ENCODE measurements at regions not wholly inside any gene's neighbourhood (a gene's known extent, or its start where the extent isn't known, plus 50 kb on each side); places are given as distances from the start of the nearest gene placed in this dataset.

- Mint-ChIP-seq H3K27me3 (no peaks in the 10 kb centered on the region), H3K4me1 (no peaks in the 10 kb centered on the region), H3K4me3 (no peak overlapping the region), H3K9me3 (no peaks in the 10 kb centered on the region), H3K27ac (no peak overlapping the region)
- no peak for DNase-seq
- no peak for ATAC-seq
Measured at GRCh38 chr12:77406219-77406905, 341.0 kb upstream of the E2F7 start.

GRCh38 chr12:77402716-77403115 lies 337.3 kb upstream of the E2F7 start:
- no peaks in the 10 kb centered on the region for H3K27me3 Mint-ChIP-seq
- no peak overlapping the region for H3K27ac Mint-ChIP-seq
- ATAC-seq (no peak), DNase-seq (no peak)
- no peaks in the 10 kb centered on the region for H3K9me3 Mint-ChIP-seq
- no peaks in the 10 kb centered on the region for H3K4me1 Mint-ChIP-seq
- no peak overlapping the region for H3K4me3 Mint-ChIP-seq

DNA sequence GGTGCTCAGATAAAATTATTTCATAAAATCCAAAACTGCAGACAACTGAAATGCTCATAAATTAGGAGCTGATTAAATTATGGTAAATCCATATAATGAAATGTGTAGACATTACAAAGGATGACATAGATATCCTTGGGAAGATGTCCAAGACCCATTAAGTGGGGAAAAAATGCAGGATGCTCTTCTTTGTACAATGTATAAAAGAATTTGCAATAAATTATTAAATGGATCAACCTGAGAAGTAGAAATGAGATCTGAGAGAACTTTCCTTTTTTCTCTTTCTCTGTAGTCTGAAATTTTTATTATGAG lies 336.4 kb upstream of the E2F7 start:
- DNase-seq = no peak
- no peaks in the 10 kb centered on the region for H3K4me1 Mint-ChIP-seq
- no peak overlapping the region for H3K4me3 Mint-ChIP-seq
- no peak overlapping the region for H3K27ac Mint-ChIP-seq
- no peaks in the 10 kb centered on the region for H3K27me3 Mint-ChIP-seq
- no peak for ATAC-seq
- peaks cover 0 to 2% of the 10 kb centered on the region in 2 donors for H3K9me3 Mint-ChIP-seq

DNA sequence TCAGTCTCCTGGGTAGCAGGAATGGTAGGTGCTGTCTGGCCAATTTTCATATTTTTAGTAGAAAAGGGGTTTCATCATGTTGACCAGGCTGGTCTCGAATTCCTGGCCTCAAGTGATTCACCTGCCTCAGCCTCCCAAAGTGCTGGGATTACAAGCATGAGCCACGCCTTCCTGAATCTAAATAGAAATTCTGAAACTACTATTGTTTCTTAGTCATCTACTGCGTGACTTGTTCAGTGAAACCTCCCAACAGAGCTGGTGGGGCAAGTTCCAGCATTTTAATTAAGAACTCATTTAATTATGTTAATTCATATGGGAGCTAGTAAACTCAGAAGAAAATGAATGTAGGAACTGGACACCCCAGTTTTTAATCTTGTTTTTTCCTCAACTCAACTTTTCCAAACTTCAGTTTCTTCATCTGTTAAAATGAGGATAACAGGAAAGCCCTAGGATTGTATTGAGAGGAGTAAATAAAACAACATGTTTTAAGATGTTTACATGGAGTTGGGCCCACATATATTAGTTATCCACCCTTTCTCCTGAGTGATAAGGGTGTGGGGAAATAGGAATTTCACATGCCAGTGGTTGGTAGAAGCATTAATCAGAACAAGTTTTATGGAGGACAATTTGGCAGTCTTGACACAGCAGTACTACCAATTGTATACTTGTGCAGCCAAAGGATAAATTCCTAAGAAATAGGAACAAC lies 335.8 kb upstream of the E2F7 start:
- Mint-ChIP-seq H3K27ac (no peak overlapping the region), H3K4me3 (no peak overlapping the region), H3K4me1 (no peaks in the 10 kb centered on the region), H3K27me3 (no peaks in the 10 kb centered on the region), H3K9me3 (peaks cover 0 to 5% of the 10 kb centered on the region in 2 donors)
- ATAC-seq (no peak), DNase-seq (no peak)

DNA sequence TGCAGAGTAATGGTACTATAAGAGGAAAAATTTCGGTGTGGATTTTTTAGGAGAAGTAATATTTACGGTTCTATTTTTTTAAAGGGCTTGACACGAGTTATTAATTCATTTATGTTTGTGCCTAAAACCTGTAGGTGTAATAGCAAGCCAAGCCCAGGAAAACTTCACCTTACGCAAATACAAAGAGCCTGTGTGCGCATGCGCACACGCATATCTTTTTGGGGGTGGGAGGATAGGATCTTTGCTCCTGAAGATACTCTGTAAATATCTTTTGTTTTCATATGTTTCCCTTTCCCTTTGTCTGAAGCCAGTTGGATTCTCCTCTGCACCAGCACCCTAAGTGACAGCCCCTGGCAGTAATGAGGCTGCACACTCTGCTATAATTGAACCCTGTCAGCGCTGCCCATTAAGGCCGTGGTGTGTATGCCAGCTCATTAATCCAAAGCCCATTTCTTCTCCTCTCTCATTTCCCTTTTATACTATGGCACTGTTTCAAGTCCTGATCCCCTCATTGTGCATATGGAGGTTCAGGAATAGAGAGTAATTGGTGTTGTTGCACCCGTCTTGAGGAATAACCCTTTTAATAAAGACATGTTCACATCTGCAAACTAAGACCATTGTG lies 327.2 kb upstream of the E2F7 start:
- Mint-ChIP-seq H3K27me3 (no peaks in the 10 kb centered on the region), H3K27ac (no peak overlapping the region), H3K4me1 (no peaks in the 10 kb centered on the region), H3K4me3 (no peak overlapping the region), H3K9me3 (peaks cover 4 to 5% of the 10 kb centered on the region in 2 donors)
- DNase-seq (no peak), ATAC-seq (no peak)

GRCh38 chr12:77388445-77389265 lies 323.3 kb upstream of the E2F7 start:
- no peak for ATAC-seq
- H3K27ac Mint-ChIP-seq = no peak overlapping the region
- no peaks in the 10 kb centered on the region for H3K4me1 Mint-ChIP-seq
- H3K4me3 Mint-ChIP-seq = no peak overlapping the region
- no peak for DNase-seq
- no peaks in the 10 kb centered on the region for H3K9me3 Mint-ChIP-seq
- H3K27me3 Mint-ChIP-seq = no peaks in the 10 kb centered on the region

DNA sequence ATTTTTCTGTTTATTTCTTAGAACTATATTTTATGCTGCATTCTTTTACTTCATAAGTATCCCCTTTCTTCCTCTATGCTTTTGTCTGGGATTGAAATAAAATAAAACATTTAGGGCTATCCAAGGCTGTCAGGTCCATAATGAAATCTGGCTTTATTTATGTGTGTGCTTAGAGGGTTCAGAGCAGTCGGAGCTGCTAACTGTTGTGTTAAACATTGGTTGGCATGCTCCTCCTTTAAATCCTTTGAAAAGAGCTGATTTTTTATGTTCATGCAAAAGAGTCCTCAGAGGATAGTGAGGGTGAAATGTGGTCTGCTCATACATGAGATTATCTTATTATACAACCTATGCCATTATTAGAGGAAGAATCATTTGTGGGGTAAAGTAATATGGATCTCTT lies 322.3 kb upstream of the E2F7 start:
- no peak overlapping the region for H3K27ac Mint-ChIP-seq
- H3K9me3 Mint-ChIP-seq = no peaks in the 10 kb centered on the region
- H3K4me1 Mint-ChIP-seq = no peaks in the 10 kb centered on the region
- no peak for DNase-seq
- no peaks in the 10 kb centered on the region for H3K27me3 Mint-ChIP-seq
- no peak overlapping the region for H3K4me3 Mint-ChIP-seq
- no peak for ATAC-seq

DNA sequence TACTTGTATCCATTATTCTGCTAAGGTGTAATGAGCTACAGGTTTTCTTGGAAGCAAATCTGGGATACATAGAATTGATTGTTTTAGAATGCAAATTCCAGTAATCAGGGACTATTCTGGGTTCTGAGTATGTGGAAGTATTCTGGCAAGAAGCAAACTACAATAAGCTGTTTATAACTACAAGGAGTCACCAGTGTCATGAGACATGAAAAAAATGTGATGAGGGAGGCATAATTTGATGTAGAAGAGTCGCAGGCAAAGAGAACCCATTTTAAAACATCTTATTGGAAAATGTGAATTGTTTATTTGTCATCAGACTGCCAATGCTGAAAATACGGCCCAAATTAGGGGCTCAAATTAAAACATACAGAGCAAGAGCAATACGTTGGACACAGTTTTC lies 321.8 kb upstream of the E2F7 start:
- Mint-ChIP-seq H3K4me1 (no peaks in the 10 kb centered on the region), H3K9me3 (no peaks in the 10 kb centered on the region), H3K4me3 (no peak overlapping the region), H3K27ac (no peak overlapping the region), H3K27me3 (no peaks in the 10 kb centered on the region)
- DNase-seq (no peak), ATAC-seq (no peak)

- Mint-ChIP-seq H3K4me1 (no peaks in the 10 kb centered on the region), H3K9me3 (no peaks in the 10 kb centered on the region), H3K4me3 (no peak overlapping the region), H3K27me3 (no peaks in the 10 kb centered on the region), H3K27ac (no peak overlapping the region)
- ATAC-seq = no peak
- no peak for DNase-seq
Measured at GRCh38 chr12:77384941-77385340, 319.6 kb upstream of the E2F7 start.

- no peaks in the 10 kb centered on the region for H3K4me1 Mint-ChIP-seq
- H3K9me3 Mint-ChIP-seq = no peaks in the 10 kb centered on the region
- no peak for DNase-seq
- ATAC-seq = no peak
- H3K4me3 Mint-ChIP-seq = no peak overlapping the region
- H3K27me3 Mint-ChIP-seq = no peaks in the 10 kb centered on the region
- H3K27ac Mint-ChIP-seq = peak overlapping the region in 1 of 2 donors; percentile 15
Measured at GRCh38 chr12:77382096-77382742, 316.9 kb upstream of the E2F7 start.

- no peak overlapping the region for H3K4me3 Mint-ChIP-seq
- H3K4me1 Mint-ChIP-seq = no peaks in the 10 kb centered on the region
- DNase-seq = no peak
- no peak overlapping the region for H3K27ac Mint-ChIP-seq
- no peaks in the 10 kb centered on the region for H3K9me3 Mint-ChIP-seq
- no peak for ATAC-seq
- H3K27me3 Mint-ChIP-seq = no peaks in the 10 kb centered on the region
Measured at GRCh38 chr12:77377622-77378021, 312.3 kb upstream of the E2F7 start.

DNA sequence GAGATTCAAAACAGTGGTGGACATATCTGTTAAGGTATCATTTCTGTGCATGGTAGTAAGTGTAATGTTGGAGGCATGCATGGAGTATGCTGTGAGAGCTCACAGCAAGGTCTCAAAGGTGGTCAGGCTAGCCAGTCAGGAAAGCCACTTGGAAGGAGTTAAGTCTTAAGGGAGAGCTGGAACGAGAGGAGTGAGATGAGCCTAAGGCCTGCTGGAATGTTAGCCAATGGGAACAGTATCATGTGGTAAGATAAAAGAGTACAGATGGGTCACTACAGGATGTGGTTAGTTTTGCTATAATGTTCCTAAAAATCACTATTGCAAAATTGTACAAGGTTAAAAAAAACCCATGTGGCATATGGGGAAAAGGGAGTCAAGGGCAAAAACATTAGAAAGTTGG lies 311.7 kb upstream of the E2F7 start:
- H3K4me1 Mint-ChIP-seq = no peaks in the 10 kb centered on the region
- no peak for DNase-seq
- H3K4me3 Mint-ChIP-seq = no peak overlapping the region
- no peaks in the 10 kb centered on the region for H3K27me3 Mint-ChIP-seq
- no peaks in the 10 kb centered on the region for H3K9me3 Mint-ChIP-seq
- H3K27ac Mint-ChIP-seq = no peak overlapping the region
- no peak for ATAC-seq

DNA sequence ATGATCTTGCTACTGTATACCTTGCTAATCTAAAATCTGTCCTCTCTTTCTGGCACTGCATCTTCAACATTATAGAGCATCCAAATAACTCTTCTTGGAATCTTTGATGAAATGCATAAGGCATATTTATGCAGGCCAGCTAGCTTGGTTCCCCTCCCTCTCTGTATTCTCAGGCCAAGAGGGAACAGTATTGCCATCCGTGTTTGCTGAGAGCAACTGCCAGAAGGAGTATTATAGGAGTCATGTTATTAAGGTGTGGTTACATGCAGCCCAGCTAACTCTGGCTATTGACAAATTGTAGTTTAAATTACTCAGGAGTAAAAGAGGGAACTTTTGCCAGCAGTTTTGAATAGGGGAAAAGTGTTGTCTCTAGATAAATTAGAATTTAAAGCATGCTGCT lies 309.3 kb upstream of the E2F7 start:
- H3K4me3 Mint-ChIP-seq = no peak overlapping the region
- no peaks in the 10 kb centered on the region for H3K27me3 Mint-ChIP-seq
- H3K4me1 Mint-ChIP-seq = no peaks in the 10 kb centered on the region
- H3K27ac Mint-ChIP-seq = no peak overlapping the region
- DNase-seq (no peak), ATAC-seq (no peak)
- H3K9me3 Mint-ChIP-seq = peaks cover 0 to 4% of the 10 kb centered on the region in 2 donors

DNA sequence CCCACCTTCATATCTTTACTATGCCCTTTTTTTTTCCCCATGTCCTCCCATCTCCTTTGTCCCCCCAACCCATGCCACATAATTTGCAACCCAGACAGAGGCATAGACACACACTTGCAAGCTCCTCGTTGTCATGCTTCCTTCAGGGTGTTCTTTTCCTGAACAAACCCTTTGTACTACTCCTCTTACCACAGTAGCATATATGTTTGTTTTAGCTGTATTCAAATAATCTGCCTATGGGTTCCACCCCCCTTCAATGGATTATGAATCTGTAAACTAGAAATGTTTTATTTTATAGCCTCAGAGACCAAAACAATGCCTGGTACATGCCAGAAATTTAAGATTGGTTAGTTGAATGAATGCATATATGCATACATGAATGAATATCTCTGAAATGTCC lies 307.1 kb upstream of the E2F7 start:
- DNase-seq (no peak), ATAC-seq (no peak)
- Mint-ChIP-seq H3K27me3 (no peaks in the 10 kb centered on the region), H3K27ac (no peak overlapping the region), H3K4me3 (no peak overlapping the region), H3K4me1 (no peaks in the 10 kb centered on the region), H3K9me3 (peaks cover 0 to 4% of the 10 kb centered on the region in 2 donors)

GRCh38 chr12:77372026-77372425 lies 306.7 kb upstream of the E2F7 start:
- ATAC-seq (no peak), DNase-seq (no peak)
- Mint-ChIP-seq H3K9me3 (peaks cover 0 to 4% of the 10 kb centered on the region in 2 donors), H3K27ac (no peak overlapping the region), H3K4me1 (no peaks in the 10 kb centered on the region), H3K27me3 (no peaks in the 10 kb centered on the region), H3K4me3 (no peak overlapping the region)

Data from stimulated activated naive CD8-positive, alpha-beta T cell treated with anti-CD3 and anti-CD28 coated beads, Interleukin-15, amount 100 ng/mL, for 72 hours (primary cell).